ENCODE measurements at regions not wholly inside any gene's neighbourhood (a gene's known extent, or its start where the extent isn't known, plus 50 kb on each side); places are given as distances from the start of the nearest gene placed in this dataset.

DNA sequence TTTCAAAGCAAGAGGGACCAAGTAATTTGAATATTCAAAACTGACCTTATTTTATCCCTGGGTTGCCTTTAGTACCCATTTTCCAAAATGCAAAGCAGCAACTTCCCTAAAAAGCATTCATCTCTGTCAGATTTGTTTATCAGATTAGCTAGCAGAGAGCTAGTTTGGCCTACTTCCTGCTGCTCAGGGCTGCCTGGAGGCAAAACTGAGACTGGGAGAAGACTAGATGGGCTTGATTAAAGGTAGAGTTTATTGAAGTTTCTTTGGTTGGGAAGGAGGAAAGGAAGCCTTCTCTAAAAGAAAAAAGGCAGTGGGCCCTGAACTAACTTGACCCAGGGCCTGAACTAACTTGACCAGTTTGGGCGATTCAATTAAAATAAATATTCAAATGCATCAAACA lies 426.1 kb upstream of the FAM98A start:
- TF ChIP-seq, protein P1, sequence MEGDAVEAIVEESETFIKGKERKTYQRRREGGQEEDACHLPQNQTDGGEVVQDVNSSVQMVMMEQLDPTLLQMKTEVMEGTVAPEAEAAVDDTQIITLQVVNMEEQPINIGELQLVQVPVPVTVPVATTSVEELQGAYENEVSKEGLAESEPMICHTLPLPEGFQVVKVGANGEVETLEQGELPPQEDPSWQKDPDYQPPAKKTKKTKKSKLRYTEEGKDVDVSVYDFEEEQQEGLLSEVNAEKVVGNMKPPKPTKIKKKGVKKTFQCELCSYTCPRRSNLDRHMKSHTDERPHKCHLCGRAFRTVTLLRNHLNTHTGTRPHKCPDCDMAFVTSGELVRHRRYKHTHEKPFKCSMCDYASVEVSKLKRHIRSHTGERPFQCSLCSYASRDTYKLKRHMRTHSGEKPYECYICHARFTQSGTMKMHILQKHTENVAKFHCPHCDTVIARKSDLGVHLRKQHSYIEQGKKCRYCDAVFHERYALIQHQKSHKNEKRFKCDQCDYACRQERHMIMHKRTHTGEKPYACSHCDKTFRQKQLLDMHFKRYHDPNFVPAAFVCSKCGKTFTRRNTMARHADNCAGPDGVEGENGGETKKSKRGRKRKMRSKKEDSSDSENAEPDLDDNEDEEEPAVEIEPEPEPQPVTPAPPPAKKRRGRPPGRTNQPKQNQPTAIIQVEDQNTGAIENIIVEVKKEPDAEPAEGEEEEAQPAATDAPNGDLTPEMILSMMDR (IDR thresholded peaks at IDR 0.05; ENCODE audit: low read depth, low read length, missing input control) = no peak
- TF ChIP-seq SP1 (IDR thresholded peaks at IDR 0.05) (no peak), RXRA (IDR thresholded peaks at IDR 0.05) (no peak), GABPA (IDR thresholded peaks at IDR 0.05 in 1 of 2, conservative IDR thresholded peaks at IDR 0.05 in 1 of 2) (no peak), ZBTB33 (IDR thresholded peaks at IDR 0.05) (no peak), YY1 (IDR thresholded peaks at IDR 0.05) (no peak), NR2F2 (IDR thresholded peaks at IDR 0.05) (no peak), EGR1 (IDR thresholded peaks at IDR 0.05; ENCODE audit: low read depth in 2 of 2) (no peak), TAF1 (conservative IDR thresholded peaks at IDR 0.05) (no peak), RAD21 (IDR thresholded peaks at IDR 0.05) (no peak), HNF4G (IDR thresholded peaks at IDR 0.05) (no peak)
- TF ChIP-seq, protein P2, sequence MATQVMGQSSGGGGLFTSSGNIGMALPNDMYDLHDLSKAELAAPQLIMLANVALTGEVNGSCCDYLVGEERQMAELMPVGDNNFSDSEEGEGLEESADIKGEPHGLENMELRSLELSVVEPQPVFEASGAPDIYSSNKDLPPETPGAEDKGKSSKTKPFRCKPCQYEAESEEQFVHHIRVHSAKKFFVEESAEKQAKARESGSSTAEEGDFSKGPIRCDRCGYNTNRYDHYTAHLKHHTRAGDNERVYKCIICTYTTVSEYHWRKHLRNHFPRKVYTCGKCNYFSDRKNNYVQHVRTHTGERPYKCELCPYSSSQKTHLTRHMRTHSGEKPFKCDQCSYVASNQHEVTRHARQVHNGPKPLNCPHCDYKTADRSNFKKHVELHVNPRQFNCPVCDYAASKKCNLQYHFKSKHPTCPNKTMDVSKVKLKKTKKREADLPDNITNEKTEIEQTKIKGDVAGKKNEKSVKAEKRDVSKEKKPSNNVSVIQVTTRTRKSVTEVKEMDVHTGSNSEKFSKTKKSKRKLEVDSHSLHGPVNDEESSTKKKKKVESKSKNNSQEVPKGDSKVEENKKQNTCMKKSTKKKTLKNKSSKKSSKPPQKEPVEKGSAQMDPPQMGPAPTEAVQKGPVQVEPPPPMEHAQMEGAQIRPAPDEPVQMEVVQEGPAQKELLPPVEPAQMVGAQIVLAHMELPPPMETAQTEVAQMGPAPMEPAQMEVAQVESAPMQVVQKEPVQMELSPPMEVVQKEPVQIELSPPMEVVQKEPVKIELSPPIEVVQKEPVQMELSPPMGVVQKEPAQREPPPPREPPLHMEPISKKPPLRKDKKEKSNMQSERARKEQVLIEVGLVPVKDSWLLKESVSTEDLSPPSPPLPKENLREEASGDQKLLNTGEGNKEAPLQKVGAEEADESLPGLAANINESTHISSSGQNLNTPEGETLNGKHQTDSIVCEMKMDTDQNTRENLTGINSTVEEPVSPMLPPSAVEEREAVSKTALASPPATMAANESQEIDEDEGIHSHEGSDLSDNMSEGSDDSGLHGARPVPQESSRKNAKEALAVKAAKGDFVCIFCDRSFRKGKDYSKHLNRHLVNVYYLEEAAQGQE (IDR thresholded peaks at IDR 0.05) = no peak
- TF ChIP-seq, protein P3, sequence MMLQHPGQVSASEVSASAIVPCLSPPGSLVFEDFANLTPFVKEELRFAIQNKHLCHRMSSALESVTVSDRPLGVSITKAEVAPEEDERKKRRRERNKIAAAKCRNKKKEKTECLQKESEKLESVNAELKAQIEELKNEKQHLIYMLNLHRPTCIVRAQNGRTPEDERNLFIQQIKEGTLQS (IDR thresholded peaks at IDR 0.05) = no peak
- Histone ChIP-seq H3K9me3 (ENCODE audit: control insufficient read depth in 4 of 4, low read length in 3 of 4) (no peaks in the 10 kb centered on the region), H3K36me3 (ENCODE audit: control insufficient read depth in 4 of 4, insufficient read depth in 3 of 4, low read depth in 1 of 4, low read length in 3 of 4) (no peaks in the 10 kb centered on the region), H3K4me1 (ENCODE audit: control insufficient read depth in 4 of 4, insufficient read depth in 4 of 4, low read length in 3 of 4) (no peaks in the 10 kb centered on the region), H3K27ac (ENCODE audit: low read depth in 1 of 2, low read length in 2 of 2) (no peak overlapping the region), H3K9ac (ENCODE audit: low read depth in 1 of 2, low read length in 2 of 2) (no peak overlapping the region), H3K4me3 (ENCODE audit: low read depth in 1 of 3, low read length in 3 of 3) (no peak overlapping the region), H3K27me3 (ENCODE audit: control insufficient read depth in 4 of 4, insufficient read depth in 4 of 4, low read length in 3 of 4) (no peaks in the 10 kb centered on the region)
- no peak for DNase-seq (ENCODE audit: low spot score)
- WGBS = 75% methylated on average over 1 of the region's 1 CpG

- H3K27ac ChIP-seq (ENCODE audit: low read depth in 1 of 2, low read length in 2 of 2) = no peak overlapping the region
- H3K4me1 ChIP-seq (ENCODE audit: control insufficient read depth in 4 of 4, insufficient read depth in 4 of 4, low read length in 3 of 4) = no peaks in the 10 kb centered on the region
- no peaks in the 10 kb centered on the region for H3K36me3 ChIP-seq (ENCODE audit: control insufficient read depth in 4 of 4, insufficient read depth in 3 of 4, low read depth in 1 of 4, low read length in 3 of 4)
- WGBS = 5% methylated on average over 6 of the region's 6 CpGs
- peaks cover 0 to 5% (median 0%) of the 10 kb centered on the region in 4 donors for H3K9me3 ChIP-seq (ENCODE audit: control insufficient read depth in 4 of 4, low read length in 3 of 4)
- TF ChIP-seq ZBTB33 (IDR thresholded peaks at IDR 0.05) (no peak), JUND (IDR thresholded peaks at IDR 0.05) (no peak), RXRA (IDR thresholded peaks at IDR 0.05) (no peak), EGR1 (IDR thresholded peaks at IDR 0.05; ENCODE audit: low read depth in 2 of 2) (no peak), HNF4G (IDR thresholded peaks at IDR 0.05) (no peak), RAD21 (IDR thresholded peaks at IDR 0.05) (peak; percentile 74 to 75), YY1 (IDR thresholded peaks at IDR 0.05) (no peak), FOXA2 (IDR thresholded peaks at IDR 0.05) (no peak), TAF1 (conservative IDR thresholded peaks at IDR 0.05) (no peak)
- TF ChIP-seq, protein P1 (IDR thresholded peaks at IDR 0.05; ENCODE audit: low read depth, low read length, missing input control) = peak; percentile 44
- TF ChIP-seq, protein P4, sequence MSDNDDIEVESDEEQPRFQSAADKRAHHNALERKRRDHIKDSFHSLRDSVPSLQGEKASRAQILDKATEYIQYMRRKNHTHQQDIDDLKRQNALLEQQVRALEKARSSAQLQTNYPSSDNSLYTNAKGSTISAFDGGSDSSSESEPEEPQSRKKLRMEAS (IDR thresholded peaks at IDR 0.05) = no peak
- no peaks in the 10 kb centered on the region for H3K27me3 ChIP-seq (ENCODE audit: control insufficient read depth in 4 of 4, insufficient read depth in 4 of 4, low read length in 3 of 4)
- peak; percentile 34 for DNase-seq (ENCODE audit: low spot score)
- H3K9ac ChIP-seq (ENCODE audit: low read depth in 1 of 2, low read length in 2 of 2) = no peak overlapping the region
- H3K4me3 ChIP-seq (ENCODE audit: low read depth in 1 of 3, low read length in 3 of 3) = no peak overlapping the region
These were observed 413.7 kb upstream of the FAM98A start for GRCh38 chr2:34012715-34013302.
